ENCODE measurements at regions not wholly inside any gene's neighbourhood (a gene's known extent, or its start where the extent isn't known, plus 50 kb on each side); places are given as distances from the start of the nearest gene placed in this dataset.

DNA sequence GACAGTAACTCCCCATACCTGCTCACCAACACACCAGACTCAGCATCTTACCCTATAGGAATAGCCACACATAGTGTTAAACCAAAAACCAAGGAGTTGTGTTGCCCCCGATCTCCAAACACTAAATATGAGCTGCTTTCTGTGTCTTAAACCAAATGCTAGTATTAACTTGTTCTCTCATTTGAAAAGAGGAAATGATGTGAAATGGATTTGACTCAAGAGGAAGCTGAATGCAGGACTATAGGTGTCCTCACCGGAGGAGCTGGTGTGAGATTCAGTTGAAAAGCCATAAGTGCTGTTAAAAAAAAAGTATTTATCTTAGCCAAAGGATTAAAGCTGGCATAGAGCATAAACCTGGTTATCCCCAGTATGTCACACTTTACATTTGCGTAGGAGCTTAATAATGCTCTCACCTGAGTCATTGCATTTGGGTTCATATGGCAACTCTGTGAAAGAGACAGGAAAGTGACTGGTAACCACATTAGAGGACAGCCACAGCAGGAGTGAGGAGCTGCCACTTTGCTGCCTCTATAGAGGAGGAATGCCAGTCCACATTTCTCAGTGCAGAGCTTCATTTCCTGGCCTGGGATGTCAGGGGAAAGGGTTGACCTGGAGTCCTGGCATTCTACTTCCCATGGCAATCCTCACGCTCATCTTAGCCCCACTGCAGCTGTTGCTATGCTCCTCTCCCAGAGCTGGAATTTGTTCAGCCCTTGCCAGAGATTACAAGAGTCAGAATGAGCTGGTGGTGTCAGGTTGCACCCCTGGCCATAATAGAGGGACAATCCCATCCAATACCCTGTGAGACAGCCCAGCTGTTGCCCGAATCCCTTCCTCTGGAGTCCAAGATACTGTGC lies 143.3 kb upstream of the ANKFN1 start:
- no peak for DNase-seq (ENCODE audit: low spot score)

DNA sequence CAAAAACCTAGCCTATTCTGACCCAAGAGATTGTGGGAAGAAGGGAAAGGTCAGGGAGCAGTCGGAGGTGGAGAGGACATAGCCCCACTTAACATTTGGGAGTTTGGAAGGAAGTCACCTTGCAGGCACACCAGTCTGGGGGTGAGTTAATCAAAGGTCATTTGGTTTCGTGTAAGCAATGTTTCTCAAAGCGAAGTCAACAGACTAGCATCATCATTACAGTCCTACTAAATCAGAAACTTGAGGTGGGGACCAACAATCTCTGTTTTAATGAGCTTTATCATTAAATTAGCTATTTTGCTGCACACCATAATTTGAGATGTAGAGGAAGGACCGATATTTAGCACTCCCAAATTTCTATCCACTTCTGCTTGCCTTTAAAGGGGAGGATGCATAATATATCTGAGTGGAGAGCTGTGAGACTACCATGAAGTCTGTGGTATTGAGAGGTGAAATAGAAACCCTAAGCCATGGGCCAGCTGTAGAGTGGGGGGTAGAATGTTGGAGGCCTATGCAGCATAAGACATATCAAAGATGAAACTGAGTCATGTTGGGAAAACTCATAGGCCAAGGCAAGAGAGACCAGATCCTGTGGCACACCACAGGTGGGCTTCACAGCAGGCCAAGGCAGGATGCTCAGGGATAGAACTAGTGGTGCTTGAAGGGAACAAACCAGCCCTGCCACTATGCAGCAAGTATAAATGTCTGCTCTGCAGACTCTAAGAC lies 141.7 kb upstream of the ANKFN1 start:
- DNase-seq (ENCODE audit: low spot score): no peak

DNA sequence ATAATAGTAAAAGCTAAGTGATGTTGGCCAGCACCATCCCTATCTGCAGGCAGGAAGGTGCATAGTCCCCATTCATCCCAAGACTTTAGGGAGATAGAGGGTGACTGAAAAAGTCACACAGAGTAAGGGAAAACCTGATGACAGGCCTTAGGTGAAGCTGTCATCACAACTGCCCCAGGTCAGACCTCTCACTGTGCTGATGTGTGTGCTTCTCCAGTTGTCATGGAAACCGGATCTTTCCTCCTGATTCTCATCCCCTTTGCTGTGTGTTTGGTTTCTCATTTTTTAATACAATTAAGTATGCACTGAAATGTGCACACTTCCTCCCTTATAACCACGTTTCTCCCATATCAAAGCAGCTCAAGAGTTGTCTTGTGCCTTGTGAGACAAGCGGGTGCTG lies 135.1 kb upstream of the ANKFN1 start:
- DNase-seq (ENCODE audit: low spot score): no peak

DNA sequence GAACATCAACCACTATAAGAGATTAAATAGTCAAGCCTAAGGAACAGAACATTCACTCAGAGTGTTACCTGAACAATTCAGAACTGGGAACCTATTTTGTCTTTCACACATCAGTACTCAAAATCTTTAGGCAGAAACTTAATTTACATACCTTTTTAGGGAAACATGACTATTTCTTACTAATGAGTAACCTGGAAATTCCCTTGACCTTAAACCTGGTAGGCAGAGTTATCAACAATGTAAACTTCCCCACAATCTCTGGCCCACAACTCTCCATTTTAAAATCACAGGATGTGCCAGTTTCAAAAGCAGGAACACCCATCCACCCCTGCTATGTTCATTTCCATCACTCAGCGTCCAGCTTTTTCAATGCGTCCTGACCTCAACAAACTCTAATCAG lies 132.9 kb upstream of the ANKFN1 start:
- no peak for DNase-seq (ENCODE audit: low spot score)

DNA sequence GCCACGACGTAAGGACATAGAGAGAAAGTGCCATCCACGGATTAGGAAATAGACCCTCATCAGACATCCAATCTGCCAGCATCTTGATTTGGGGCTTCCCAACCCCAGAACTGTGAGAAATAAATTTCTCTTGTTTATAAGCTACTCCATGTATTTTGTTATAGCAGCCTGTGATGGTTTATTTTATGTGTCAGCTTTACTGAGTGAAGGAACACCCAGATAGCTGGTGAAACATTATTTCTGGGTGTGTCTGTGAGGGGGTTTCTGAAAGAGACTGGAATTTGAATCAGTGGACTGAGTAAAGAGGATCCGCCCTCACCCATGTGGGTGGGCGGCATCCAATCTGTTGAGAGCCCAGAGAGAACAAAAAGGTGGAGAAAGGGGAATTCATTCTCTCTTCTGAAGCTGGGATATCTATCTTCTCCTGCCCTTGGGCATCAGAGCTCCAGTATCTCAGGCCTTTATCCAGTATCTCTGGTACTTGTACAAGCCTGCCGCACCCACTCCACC lies 131.5 kb upstream of the ANKFN1 start:
- DNase-seq (ENCODE audit: low spot score): no peak

DNA sequence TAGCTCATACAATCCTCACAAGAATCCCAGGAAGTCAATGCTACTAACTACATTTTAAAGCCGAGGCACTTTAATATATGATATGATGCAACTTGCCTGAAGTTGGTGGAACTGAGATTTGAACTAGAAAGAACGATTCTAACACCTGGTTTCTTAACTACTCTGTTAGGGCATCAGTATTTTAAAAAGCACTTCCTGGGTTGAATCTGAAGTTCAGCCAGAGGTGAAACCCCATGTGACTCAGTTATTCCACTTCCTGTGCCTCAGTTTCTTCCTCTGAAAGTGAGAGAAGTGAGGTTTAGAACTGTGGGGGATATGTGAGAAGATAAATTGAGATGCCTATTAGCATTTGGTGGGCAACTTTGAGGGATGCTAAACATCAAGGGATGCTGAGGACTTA lies 129.4 kb upstream of the ANKFN1 start:
- DNase-seq (ENCODE audit: low spot score): no peak

DNA sequence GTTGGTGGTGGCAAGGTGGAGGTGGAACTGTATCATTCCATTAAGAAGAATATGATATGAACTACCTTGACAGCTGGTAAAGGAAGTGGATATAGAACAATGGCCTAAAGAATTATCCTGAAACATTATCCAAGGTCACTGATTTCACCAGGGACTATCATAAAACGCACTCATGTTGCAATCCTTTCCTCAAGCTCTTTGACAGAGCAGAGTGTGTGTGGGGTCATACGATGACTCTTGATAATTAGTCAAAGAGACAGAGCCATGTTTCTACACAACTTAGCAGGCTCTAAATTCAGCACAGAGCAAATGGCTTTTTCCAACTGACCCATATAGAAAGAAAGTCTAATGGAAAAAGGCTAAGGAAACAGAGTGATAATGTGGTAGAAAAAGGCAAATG lies 126.4 kb upstream of the ANKFN1 start:
- DNase-seq (ENCODE audit: low spot score): no peak

DNA sequence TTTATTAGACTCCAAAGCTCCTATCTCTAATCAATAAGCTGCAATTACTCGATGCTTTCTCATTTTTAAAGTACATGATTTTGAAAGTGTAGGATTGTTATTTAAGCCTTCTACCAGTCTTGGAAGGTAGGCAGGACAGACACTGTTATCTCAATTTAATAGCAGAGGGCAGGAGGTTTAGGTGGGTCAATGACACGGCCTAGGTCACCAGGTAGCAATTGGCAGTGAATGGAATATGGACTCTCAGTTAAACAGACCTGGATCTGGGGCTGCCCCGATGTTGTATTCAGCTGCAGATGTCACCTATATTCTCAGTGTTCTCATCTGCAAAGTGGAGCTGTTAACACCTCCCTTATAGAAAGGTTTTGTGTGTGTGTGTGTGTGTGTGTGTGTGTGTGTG lies 124.4 kb upstream of the ANKFN1 start:
- DNase-seq (ENCODE audit: low spot score): no peak

DNA sequence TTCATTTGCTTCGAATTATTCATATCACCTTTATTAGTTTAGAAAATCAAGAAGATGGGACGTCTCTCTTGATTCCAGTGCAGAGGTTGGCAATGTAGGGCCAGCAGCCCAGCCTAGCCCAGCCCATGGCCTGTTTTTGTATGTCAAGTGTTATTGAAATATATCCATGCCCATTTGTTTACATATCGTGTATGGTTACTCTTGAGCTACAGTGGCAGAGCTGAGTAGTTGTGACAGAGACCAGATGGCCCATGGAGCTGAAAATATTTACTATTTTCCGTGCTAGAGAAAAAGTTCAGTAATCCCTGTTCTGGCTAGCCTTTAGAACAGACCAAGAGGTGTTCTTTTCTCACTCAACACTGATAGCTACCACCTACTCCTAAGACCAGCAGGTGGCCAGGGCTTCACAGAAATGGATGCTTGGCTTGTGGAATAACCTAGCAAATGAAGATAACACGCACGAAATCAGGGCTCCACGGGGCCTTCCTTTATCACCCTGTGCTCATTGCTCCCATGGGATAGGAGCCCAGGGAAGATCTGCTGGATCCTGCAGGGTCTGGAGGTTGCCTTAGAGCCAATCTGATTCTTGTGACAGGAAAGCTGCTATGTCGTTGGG lies 123.2 kb upstream of the ANKFN1 start:
- no peak for DNase-seq (ENCODE audit: low spot score)

DNA sequence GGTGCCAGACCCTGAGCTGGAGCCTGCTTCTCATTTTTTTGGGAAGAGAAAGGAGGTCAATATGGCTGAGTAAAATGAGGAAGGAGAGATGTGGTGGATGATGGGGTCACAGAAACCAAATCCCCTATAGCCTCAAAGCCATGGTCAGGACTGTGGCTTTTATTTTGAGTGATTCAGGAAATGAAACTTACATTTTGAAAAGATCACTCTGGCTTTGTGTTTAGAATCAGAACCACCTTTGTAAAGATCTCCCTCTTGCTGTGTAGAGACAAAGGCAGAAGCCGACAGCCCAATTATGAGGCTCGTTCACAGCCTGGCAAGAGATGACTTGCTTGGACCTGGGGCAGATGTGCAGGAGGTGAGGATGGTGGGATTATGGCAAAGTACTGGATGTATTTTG lies 121.6 kb upstream of the ANKFN1 start:
- DNase-seq (ENCODE audit: low spot score): no peak

DNA sequence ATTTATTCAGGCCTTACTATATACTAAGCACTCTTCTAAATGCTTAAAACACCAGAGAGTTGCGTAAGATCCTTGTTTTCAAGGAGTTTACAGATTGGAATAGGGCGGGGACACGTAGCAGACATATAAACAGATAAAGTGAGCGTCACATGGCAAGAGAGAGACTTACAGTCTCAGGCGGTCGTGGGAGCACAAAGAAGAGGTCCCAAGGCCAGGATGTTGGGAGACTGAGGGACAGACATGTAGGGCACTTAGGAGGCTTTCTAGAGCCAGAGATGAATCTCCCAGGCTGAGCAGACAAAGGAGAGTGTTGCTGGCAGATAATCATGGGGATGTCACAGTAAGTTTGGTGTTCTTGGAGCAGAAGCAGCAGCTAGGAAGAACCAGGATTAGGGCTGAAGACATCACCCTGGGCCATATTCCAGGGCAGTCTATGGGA lies 119.1 kb upstream of the ANKFN1 start:
- no peak for DNase-seq (ENCODE audit: low spot score)

DNA sequence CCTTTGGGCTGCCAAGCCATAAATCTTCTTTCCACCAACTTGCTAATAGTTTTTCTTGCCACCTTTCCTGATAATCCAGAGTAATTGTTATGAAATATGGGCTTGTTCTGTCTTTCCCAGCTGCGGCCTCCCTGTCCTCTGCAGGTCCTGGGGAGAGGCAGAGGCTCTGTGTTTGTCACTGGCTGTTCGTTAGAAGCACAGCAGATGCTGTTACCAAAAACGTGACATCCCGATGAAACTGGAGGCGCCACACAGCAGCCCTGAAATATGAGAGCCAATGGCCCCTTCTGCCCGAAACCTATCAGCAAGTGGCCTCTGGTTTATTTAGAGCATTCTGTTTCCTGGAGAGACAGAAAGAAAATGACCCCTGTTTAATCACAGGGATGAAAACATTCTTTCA lies 115.1 kb upstream of the ANKFN1 start:
- DNase-seq (ENCODE audit: low spot score): no peak

DNA sequence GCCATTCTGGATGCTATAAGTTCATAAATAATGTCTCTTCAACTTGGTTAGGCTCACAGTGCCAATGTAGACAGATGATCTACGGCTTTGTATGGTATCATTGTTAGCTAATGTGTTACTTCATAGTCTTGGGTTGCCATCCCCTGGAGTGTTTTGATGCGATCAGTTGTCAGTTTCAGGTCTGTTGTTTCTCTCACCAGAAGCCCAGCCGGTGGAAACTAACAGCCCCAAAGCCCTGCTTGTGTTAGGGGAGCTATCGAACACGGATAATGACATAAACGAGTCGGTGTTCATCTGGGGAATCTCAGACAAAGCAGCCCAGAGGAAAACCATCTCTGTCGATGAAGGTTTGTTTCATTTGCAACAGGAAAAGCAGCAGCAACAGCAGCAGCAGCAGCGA lies 107.4 kb upstream of the ANKFN1 start:
- DNase-seq (ENCODE audit: low spot score): no peak

DNA sequence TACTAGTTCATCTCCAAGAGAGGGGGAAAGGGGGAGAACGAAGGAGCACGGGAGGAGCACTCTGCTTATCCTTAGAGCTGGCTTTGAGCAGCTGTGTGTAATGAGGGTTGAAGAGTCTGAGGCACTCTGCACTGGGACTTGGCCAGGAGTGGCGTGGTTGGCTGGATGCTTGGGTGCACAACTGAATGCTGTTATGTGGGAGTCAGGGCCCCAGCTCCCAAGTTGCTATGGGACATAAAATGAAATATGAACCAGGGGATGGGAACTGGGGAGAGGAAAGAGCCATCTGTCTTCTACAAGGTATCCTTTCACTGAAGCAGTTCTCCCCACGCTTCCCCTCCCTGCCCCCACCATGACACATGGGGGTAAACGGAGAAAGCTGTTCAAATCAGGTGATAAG lies 105.9 kb upstream of the ANKFN1 start:
- DNase-seq (ENCODE audit: low spot score): no peak

DNA sequence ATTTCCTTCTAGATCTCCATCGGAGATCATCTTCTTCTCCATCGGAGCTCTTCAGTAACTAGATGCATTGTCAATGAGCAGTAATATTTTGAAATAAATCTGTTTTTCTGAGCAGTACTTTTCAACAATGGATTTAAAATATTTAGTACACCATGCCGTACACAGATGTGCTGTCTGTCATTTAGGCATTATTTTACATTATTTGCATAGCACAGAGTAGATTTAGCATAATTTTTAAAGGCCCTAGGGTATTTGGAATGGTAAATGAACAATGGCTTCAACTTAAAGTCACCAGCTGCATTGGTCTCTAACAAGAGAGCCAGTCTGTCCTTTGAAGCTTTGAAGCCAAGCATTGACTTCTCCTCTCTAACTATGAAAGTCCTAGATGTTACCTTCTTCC lies 95.4 kb upstream of the ANKFN1 start:
- DNase-seq (ENCODE audit: low spot score): no peak

DNA sequence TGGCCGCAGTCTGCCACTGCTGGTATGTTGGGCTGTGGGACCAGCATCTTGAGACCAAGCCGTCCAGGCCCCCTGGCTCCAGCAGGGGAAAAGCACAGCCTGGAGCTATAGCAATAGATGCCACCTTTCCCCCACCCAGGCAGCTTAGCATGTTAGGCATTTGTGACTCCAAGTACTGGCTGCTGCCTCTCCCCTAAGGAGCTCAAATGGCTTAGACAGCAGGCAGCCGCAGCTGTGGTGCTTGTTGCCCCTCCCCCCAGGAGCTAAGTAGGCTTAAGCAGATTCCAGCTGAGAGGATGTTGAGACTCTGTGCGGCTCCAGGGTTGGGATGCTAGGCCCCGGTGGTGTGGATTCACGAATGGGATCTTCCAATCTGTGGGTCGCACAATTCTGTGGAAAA lies 88.8 kb upstream of the ANKFN1 start:
- no peak for DNase-seq (ENCODE audit: low spot score)

DNA sequence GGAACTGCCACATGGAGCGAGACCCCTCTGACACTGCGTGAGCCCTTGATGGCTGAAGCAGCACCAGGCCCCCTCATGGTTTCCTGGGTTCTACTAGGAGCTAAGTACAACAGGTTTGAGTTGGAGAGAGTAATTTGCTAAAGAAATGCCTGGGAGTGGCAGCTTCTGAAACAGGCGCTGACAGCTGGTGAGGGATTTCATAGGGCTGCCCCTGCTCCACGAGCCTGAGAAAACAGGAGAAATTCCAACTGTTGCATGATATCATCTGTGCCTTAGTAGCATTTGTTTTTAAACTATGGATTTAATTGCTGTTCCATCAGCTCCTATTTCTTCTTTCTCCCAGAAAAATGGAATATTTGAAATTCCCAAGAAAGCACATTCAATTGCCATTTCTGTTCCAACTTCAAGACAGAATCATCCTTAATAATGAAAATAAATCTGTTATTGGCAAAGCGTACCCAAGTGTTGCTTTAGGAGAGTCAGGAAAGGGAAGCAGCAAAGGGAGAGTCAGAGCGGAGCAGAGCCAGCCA lies 78.8 kb upstream of the ANKFN1 start:
- no peak for DNase-seq (ENCODE audit: low spot score)

DNA sequence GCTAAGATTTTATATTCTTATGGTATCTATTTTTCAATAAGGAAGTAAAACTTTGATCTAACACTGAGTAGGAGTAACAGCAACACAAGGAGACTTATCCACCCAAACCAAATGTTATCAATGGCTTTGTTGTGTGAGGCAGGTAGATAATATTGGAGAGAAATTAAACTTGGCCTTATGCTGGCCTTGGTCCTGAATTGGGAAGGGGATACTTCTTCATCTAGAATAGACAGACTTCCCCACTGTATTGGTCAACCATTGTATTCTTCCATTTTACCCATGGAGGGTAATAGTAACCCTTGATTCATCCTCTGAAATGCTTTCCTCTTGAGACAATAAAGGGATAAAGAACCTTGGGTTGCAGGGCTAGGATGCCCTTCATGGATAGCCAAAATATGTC lies 76.3 kb upstream of the ANKFN1 start:
- DNase-seq (ENCODE audit: low spot score): no peak

DNA sequence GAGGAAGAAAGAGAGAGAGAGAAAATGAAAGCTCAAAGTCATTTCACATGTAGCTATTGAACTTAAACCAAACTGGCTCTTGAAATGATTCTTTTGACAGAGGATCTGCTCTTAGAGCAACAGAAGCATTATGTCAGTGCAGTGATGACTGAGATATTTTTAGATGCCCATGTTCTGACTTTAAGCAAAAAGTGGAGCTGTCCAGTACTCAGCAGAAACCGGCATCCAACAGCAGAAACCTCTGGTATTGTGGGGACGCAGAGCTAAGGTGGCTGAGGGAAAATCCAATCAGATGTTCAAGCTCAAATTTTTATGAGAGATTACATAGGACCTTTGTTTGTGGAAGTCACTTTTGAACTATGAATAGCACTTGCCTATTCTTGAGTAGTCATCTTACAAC lies 69.8 kb upstream of the ANKFN1 start:
- no peak for DNase-seq (ENCODE audit: low spot score)

DNA sequence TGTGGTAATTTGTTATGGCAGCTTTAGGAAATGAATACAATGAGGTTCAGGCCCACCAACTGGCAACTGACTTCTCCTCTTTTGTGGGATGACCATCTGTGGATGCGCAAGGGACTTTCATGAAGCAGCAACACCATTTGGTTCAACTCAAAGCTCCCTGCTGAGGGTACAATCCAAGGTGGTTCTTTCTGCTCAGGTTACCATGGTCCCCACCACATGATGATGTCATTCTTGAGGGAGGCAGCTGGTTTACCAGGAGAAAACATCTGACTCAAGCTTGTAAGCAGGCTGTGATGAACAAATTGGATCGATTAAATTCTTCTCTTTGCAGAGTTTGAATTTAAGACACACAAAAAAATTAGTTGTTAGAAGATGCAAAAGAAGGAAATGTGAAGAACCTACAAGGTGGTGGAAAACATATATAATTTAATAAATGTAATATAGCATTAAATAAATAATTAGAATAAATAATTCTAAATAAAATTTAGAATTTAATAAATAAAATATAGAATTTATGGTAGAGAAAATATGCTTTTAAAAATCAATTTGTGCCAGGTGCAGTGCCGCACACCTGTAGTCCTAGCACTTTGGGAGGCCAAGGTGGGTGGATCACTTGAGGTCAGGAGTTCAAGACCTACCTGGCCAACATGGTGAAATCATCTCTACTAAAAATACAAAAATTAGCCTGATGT lies 67.6 kb upstream of the ANKFN1 start:
- DNase-seq (ENCODE audit: low spot score): no peak

DNA sequence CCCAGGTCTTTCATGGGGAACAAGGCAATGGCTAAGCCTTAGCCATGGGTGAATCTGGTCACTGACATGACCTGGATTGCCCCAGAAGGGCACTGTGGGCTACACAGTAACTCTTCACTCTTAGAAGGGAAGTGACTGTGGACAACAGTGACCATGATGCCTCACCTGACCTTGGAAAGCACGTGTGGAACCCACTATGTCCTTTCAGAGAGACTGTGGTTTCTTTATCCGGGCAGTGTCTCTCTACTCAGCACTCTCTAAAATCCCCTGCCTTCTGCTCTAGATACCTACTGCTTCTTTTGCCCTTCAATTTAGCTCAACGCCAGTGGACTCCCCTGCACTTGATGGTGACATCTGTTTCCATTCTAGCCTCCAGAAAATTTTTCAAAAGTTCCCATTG lies 66.1 kb upstream of the ANKFN1 start:
- no peak for DNase-seq (ENCODE audit: low spot score)

Measured in RKO (cell line).